ENCODE measurements at regions not wholly inside any gene's neighbourhood (a gene's known extent, or its start where the extent isn't known, plus 50 kb on each side); places are given as distances from the start of the nearest gene placed in this dataset.

DNA sequence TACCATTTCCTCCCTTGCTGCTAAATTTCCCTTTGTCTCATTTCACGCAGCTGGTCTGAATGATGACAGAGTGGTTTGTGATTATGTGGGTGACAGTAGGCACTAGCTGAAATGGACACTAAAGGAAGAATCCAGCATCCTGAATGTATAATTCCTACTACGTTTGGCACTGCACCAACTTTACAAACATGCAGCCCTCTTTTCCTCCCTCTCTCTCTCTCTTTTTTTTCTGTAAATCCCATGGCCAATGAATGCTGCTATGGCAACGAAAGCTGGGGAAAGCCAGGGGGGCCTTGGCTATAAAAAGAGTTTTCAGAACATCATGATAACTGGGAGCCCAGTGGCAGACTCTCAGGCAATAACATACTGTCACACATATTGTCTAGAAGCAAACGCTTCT lies 367.2 kb upstream of the AGTR1 start:
- TF ChIP-seq, protein P1, sequence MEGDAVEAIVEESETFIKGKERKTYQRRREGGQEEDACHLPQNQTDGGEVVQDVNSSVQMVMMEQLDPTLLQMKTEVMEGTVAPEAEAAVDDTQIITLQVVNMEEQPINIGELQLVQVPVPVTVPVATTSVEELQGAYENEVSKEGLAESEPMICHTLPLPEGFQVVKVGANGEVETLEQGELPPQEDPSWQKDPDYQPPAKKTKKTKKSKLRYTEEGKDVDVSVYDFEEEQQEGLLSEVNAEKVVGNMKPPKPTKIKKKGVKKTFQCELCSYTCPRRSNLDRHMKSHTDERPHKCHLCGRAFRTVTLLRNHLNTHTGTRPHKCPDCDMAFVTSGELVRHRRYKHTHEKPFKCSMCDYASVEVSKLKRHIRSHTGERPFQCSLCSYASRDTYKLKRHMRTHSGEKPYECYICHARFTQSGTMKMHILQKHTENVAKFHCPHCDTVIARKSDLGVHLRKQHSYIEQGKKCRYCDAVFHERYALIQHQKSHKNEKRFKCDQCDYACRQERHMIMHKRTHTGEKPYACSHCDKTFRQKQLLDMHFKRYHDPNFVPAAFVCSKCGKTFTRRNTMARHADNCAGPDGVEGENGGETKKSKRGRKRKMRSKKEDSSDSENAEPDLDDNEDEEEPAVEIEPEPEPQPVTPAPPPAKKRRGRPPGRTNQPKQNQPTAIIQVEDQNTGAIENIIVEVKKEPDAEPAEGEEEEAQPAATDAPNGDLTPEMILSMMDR (IDR thresholded peaks at IDR 0.05; ENCODE audit: insufficient read depth, low read depth, low read length) = no peak
- TF ChIP-seq EZH2 (IDR thresholded peaks at IDR 0.05; ENCODE audit: insufficient read depth, low read length) = no peak
